Liver (tissue), 8 donors: ENCODE measurements at regions not wholly inside any gene's neighbourhood (a gene's known extent, or its start where the extent isn't known, plus 50 kb on each side); places are given as distances from the start of the nearest gene placed in this dataset.

Source experiments
- DNase-seq: peaks from one replicate; pipeline ENCODE4 v3.0.0-alpha.2; 2017; ENCODE audit warnings: low spot score
- H3K27ac ChIP-seq, 2 donors: one replicate each; pipeline ENCODE4 v1.7.0; 2013; ENCODE audit warnings: inconsistent platforms in 2 of 2, low read length in 2 of 2, control low read depth in 1 of 2, low read depth in 1 of 2, mild to moderate bottlenecking in 1 of 2
- H3K27me3 ChIP-seq, 4 donors: one replicate each; pipeline versions ENCODE4 v1.6.1 to v1.7.0; 2013; ENCODE audit warnings: low read length in 3 of 4, inconsistent platforms in 1 of 4, mild to moderate bottlenecking in 1 of 4, moderate library complexity in 1 of 4; ENCODE audit not compliant: control insufficient read depth in 4 of 4, insufficient read depth in 4 of 4
- H3K36me3 ChIP-seq, 4 donors: one replicate each; pipeline versions ENCODE4 v1.6.1 to v1.7.0; 2013; ENCODE audit warnings: low read length in 3 of 4, mild to moderate bottlenecking in 3 of 4, low read depth in 1 of 4, moderate library complexity in 1 of 4; ENCODE audit not compliant: control insufficient read depth in 4 of 4, insufficient read depth in 3 of 4
- H3K4me1 ChIP-seq, 4 donors: one replicate each; pipeline versions ENCODE4 v1.6.1 to v1.7.0; 2013; ENCODE audit warnings: low read length in 3 of 4, mild to moderate bottlenecking in 3 of 4, moderate library complexity in 1 of 4; ENCODE audit not compliant: control insufficient read depth in 4 of 4, insufficient read depth in 4 of 4
- H3K4me3 ChIP-seq, 3 donors: one replicate each; pipeline versions ENCODE4 v1.6.1 to v1.7.0; 2013; ENCODE audit warnings: low read length in 3 of 3, control low read depth in 1 of 3, low read depth in 1 of 3, mild to moderate bottlenecking in 1 of 3
- H3K9ac ChIP-seq, 2 donors: one replicate each; pipeline ENCODE4 v1.7.0; 2013; ENCODE audit warnings: low read length in 2 of 2, mild to moderate bottlenecking in 2 of 2, moderate library complexity in 2 of 2, control low read depth in 1 of 2, low read depth in 1 of 2
- H3K9me3 ChIP-seq, 4 donors: one replicate each; pipeline versions ENCODE4 v1.6.1 to v1.7.0; 2013; ENCODE audit warnings: low read length in 3 of 4; ENCODE audit not compliant: control insufficient read depth in 4 of 4
- EGR1 ChIP-seq, 2 donors: IDR thresholded peaks; 2 replicates each; pipeline ENCODE4 v1.6.1; 2016 to 2018; ENCODE audit warnings: antibody characterized with exemption in 2 of 2, low read depth in 2 of 2
- FOXA1 ChIP-seq: IDR thresholded peaks from 2 replicates; pipeline ENCODE4 v1.6.1; 2016; ENCODE audit warnings: antibody characterized with exemption
- FOXA2 ChIP-seq: IDR thresholded peaks from 2 replicates; pipeline ENCODE4 v1.6.1; 2016; ENCODE audit warnings: antibody characterized with exemption
- GABPA ChIP-seq, 2 donors: IDR thresholded peaks in 1 of 2; conservative IDR thresholded peaks in 1 of 2; 2 replicates each; pipeline ENCODE4 v1.6.1; 2016; ENCODE audit warnings: antibody characterized with exemption in 2 of 2, mild to moderate bottlenecking in 1 of 2, moderate library complexity in 1 of 2
- HNF4A ChIP-seq, 2 donors: conservative IDR thresholded peaks; 2 replicates each; pipeline ENCODE4 v1.6.1; 2016; ENCODE audit warnings: antibody characterized with exemption in 2 of 2, mild to moderate bottlenecking in 2 of 2
- HNF4G ChIP-seq: IDR thresholded peaks from 2 replicates; pipeline ENCODE4 v1.6.1; 2016; ENCODE audit warnings: antibody characterized with exemption
- JUND ChIP-seq, 2 donors: IDR thresholded peaks; 2 replicates each; pipeline ENCODE4 v1.6.1; 2016; ENCODE audit warnings: antibody characterized with exemption in 2 of 2
- NR2F2 ChIP-seq: IDR thresholded peaks from 2 replicates; pipeline ENCODE4 v1.6.1; 2016; ENCODE audit warnings: antibody characterized with exemption
- RAD21 ChIP-seq, 2 donors: IDR thresholded peaks; 2 replicates each; pipeline ENCODE4 v1.6.1; 2016; ENCODE audit warnings: antibody characterized with exemption in 2 of 2, mild to moderate bottlenecking in 2 of 2
- RXRA ChIP-seq, 2 donors: IDR thresholded peaks; 2 replicates each; pipeline ENCODE4 v1.6.1; 2017 to 2018; ENCODE audit warnings: antibody characterized with exemption in 2 of 2, mild to moderate bottlenecking in 1 of 2
- SP1 ChIP-seq: IDR thresholded peaks from 2 replicates; pipeline ENCODE4 v1.6.1; 2018; ENCODE audit warnings: antibody characterized with exemption, mild to moderate bottlenecking
- YY1 ChIP-seq: IDR thresholded peaks from 2 replicates; pipeline ENCODE4 v1.6.1; 2016; ENCODE audit warnings: antibody characterized with exemption, mild to moderate bottlenecking
- WGBS: extraction: QIAGEN DNeasy Blood & Tissue Kit; methylation state at CpG from one replicate; pipeline ENCODE4 v1.1.7; 2013; 5-methylcytosine and 5-hydroxymethylcytosine counted together
- TF ChIP-seq, protein P1 (sequence below): IDR thresholded peaks from 2 replicates; pipeline ENCODE4 v1.6.1; 2016; ENCODE audit warnings: antibody characterized with exemption
- TF ChIP-seq, protein P2 (sequence below): IDR thresholded peaks from 2 replicates; pipeline ENCODE4 v1.6.1; 2016; ENCODE audit warnings: antibody characterized with exemption
- TF ChIP-seq, protein P3 (sequence below): IDR thresholded peaks from 2 replicates; pipeline ENCODE4 v1.6.1; 2016; ENCODE audit warnings: antibody characterized with exemption
- TF ChIP-seq, protein P4 (sequence below): fragments of 150-350 bp; IDR thresholded peaks from 2 replicates; pipeline ENCODE4 v1.5.1; 2017; ENCODE audit warnings: improper control_type of control experiment, low read depth, low read length; ENCODE audit not compliant: missing input control
- TF ChIP-seq, protein P5 (sequence below): IDR thresholded peaks from 2 replicates; pipeline ENCODE4 v1.6.1; 2016; ENCODE audit warnings: antibody characterized with exemption, mild to moderate bottlenecking
- donor health status: healthy.
- donor health status: healthy.
- donor health status: healthy.
- donor health status: healthy.
- donor health status: healthy.

DNA sequence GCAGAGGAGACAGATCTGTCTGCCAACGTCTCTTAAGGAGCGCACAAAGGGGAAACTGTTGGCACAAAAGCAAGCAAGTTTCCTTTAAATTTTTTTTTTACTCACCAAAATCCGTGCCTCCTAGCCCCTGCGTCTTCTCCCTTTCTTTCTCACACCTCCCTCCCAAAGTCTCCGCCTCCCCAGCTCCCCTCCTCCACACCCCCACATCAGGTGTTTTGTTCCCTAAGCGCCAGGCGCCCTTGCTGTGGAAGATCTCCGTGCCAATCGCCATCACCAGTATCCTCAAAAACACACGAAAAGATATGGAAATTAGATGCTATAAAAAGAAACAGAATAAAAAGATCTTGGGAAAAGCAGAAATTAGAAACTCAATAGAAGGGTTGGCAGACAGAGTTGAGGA, 87.6 kb downstream of the DRD1 start:
- no peaks in the 10 kb centered on the region for H3K4me1 ChIP-seq
- TF ChIP-seq HNF4G (no peak), NR2F2 (no peak), YY1 (no peak)
- TF ChIP-seq, protein P1, sequence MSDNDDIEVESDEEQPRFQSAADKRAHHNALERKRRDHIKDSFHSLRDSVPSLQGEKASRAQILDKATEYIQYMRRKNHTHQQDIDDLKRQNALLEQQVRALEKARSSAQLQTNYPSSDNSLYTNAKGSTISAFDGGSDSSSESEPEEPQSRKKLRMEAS: no peak
- TF ChIP-seq, protein P2, sequence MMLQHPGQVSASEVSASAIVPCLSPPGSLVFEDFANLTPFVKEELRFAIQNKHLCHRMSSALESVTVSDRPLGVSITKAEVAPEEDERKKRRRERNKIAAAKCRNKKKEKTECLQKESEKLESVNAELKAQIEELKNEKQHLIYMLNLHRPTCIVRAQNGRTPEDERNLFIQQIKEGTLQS: no peak
- TF ChIP-seq, protein P3, sequence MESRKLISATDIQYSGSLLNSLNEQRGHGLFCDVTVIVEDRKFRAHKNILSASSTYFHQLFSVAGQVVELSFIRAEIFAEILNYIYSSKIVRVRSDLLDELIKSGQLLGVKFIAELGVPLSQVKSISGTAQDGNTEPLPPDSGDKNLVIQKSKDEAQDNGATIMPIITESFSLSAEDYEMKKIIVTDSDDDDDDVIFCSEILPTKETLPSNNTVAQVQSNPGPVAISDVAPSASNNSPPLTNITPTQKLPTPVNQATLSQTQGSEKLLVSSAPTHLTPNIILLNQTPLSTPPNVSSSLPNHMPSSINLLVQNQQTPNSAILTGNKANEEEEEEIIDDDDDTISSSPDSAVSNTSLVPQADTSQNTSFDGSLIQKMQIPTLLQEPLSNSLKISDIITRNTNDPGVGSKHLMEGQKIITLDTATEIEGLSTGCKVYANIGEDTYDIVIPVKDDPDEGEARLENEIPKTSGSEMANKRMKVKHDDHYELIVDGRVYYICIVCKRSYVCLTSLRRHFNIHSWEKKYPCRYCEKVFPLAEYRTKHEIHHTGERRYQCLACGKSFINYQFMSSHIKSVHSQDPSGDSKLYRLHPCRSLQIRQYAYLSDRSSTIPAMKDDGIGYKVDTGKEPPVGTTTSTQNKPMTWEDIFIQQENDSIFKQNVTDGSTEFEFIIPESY: no peak
- no peak overlapping the region for H3K27ac ChIP-seq
- no peaks in the 10 kb centered on the region for H3K36me3 ChIP-seq
- DNase-seq: no peak
- H3K9ac ChIP-seq: no peak overlapping the region
- no peak overlapping the region for H3K4me3 ChIP-seq
- H3K27me3 ChIP-seq: peaks cover 0 to 16% (median 5%) of the 10 kb centered on the region in 4 donors
- 46% methylated on average over 10 of the region's 10 CpGs for WGBS
- H3K9me3 ChIP-seq: no peaks in the 10 kb centered on the region

DNA sequence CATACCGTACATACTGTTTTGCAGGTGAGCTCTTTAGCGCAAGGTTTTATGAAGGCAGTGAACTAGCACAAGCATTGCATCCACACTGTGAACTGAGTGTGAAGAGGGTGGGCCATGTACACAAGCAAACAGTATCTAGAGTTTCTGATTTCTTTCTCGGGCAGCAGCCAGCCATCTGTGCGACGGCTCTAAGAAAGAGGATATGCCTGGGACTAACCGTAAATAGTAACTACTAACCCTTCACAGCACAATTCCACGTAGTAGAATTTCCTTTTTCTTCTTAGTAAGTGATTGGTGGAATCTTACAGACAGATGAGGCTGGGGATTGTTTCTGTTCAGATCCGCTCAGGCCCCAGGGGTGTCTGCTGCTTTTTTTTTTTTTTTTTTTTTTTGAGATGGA, 89.0 kb downstream of the DRD1 start:
- 55% methylated on average over 8 of the region's 8 CpGs for WGBS
- H3K27me3 ChIP-seq: peaks cover 0 to 18% (median 3%) of the 10 kb centered on the region in 4 donors
- TF ChIP-seq RAD21 (IDR thresholded peaks at IDR 0.05) (no peak), NR2F2 (no peak), FOXA2 (no peak), RXRA (IDR thresholded peaks at IDR 0.05) (no peak), FOXA1 (no peak), HNF4G (no peak), HNF4A (conservative IDR thresholded peaks at IDR 0.05) (no peak), JUND (IDR thresholded peaks at IDR 0.05) (no peak), EGR1 (IDR thresholded peaks at IDR 0.05; ENCODE audit: low read depth in 2 of 2) (no peak), SP1 (no peak), GABPA (IDR thresholded peaks at IDR 0.05 in 1 of 2, conservative IDR thresholded peaks at IDR 0.05 in 1 of 2) (no peak)
- TF ChIP-seq, protein P4, sequence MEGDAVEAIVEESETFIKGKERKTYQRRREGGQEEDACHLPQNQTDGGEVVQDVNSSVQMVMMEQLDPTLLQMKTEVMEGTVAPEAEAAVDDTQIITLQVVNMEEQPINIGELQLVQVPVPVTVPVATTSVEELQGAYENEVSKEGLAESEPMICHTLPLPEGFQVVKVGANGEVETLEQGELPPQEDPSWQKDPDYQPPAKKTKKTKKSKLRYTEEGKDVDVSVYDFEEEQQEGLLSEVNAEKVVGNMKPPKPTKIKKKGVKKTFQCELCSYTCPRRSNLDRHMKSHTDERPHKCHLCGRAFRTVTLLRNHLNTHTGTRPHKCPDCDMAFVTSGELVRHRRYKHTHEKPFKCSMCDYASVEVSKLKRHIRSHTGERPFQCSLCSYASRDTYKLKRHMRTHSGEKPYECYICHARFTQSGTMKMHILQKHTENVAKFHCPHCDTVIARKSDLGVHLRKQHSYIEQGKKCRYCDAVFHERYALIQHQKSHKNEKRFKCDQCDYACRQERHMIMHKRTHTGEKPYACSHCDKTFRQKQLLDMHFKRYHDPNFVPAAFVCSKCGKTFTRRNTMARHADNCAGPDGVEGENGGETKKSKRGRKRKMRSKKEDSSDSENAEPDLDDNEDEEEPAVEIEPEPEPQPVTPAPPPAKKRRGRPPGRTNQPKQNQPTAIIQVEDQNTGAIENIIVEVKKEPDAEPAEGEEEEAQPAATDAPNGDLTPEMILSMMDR: no peak
- TF ChIP-seq, protein P2: no peak
- TF ChIP-seq, protein P1: no peak
- TF ChIP-seq, protein P3: no peak
- TF ChIP-seq, protein P5, sequence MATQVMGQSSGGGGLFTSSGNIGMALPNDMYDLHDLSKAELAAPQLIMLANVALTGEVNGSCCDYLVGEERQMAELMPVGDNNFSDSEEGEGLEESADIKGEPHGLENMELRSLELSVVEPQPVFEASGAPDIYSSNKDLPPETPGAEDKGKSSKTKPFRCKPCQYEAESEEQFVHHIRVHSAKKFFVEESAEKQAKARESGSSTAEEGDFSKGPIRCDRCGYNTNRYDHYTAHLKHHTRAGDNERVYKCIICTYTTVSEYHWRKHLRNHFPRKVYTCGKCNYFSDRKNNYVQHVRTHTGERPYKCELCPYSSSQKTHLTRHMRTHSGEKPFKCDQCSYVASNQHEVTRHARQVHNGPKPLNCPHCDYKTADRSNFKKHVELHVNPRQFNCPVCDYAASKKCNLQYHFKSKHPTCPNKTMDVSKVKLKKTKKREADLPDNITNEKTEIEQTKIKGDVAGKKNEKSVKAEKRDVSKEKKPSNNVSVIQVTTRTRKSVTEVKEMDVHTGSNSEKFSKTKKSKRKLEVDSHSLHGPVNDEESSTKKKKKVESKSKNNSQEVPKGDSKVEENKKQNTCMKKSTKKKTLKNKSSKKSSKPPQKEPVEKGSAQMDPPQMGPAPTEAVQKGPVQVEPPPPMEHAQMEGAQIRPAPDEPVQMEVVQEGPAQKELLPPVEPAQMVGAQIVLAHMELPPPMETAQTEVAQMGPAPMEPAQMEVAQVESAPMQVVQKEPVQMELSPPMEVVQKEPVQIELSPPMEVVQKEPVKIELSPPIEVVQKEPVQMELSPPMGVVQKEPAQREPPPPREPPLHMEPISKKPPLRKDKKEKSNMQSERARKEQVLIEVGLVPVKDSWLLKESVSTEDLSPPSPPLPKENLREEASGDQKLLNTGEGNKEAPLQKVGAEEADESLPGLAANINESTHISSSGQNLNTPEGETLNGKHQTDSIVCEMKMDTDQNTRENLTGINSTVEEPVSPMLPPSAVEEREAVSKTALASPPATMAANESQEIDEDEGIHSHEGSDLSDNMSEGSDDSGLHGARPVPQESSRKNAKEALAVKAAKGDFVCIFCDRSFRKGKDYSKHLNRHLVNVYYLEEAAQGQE: no peak
- H3K9ac ChIP-seq: no peak overlapping the region
- no peaks in the 10 kb centered on the region for H3K9me3 ChIP-seq
- DNase-seq: no peak
- H3K4me1 ChIP-seq: no peaks in the 10 kb centered on the region
- H3K4me3 ChIP-seq: no peak overlapping the region
- no peaks in the 10 kb centered on the region for H3K36me3 ChIP-seq
- H3K27ac ChIP-seq: no peak overlapping the region
